AG04449 (cell line): ENCODE measurements at regions not wholly inside any gene's neighbourhood (a gene's known extent, or its start where the extent isn't known, plus 50 kb on each side); places are given as distances from the start of the nearest gene placed in this dataset.

Experiments
- CTCF ChIA-PET: fragments of 350-600 bp; formaldehyde crosslinking; extraction: SDS; loops from one replicate; lab custom pipeline; 2021; ENCODE audit warnings: antibody characterized with exemption; lab: Yijun Ruan, JAX
- POLR2A ChIA-PET: fragments of 400-600, 350-600 bp; formaldehyde crosslinking; extraction: SDS; loops from one replicate; lab custom pipeline; 2020; ENCODE audit warnings: antibody characterized with exemption, inconsistent platforms; lab: Yijun Ruan, JAX
- DNase-seq: peaks from one replicate; pipeline ENCODE4 v3.0.0-alpha.2; 2010; ENCODE audit warnings: low read depth, low spot score
- H3K4me3 ChIP-seq: 2 replicates; pipeline ENCODE4 v1.5.1; 2011; ENCODE audit warnings: low read depth, mild to moderate bottlenecking, control low read depth, low read length
- CTCF ChIP-seq: IDR thresholded peaks from one replicate; pipeline ENCODE4 v1.5.1; 2011; ENCODE audit warnings: mild to moderate bottlenecking, moderate library complexity, low read length, control low read depth, inconsistent platforms; ENCODE audit not compliant: insufficient read depth; ENCODE audit errors: missing control alignments

GRCh38 chr11:45400591-45400990, 114.5 kb upstream of the SYT13 start:
- TF ChIP-seq CTCF, result no peak
- POLR2A ChIA-PET, result interaction anchor here (1.4 kb wide), 1 partner anchor 17 kb away, joined by 5 read pairs; no protein-coding TSS in a partner anchor
- CTCF ChIA-PET, result interaction anchor here (1.4 to 2.2 kb wide), 3 partner anchors 12 to 256 kb away, joined by 3 to 9 read pairs (median 4); no protein-coding TSS in a partner anchor
- peak; percentile 36 for DNase-seq
- no peak overlapping the region for H3K4me3 ChIP-seq

GRCh38 chr11:45399166-45399565, 113.0 kb upstream of the SYT13 start:
- H3K4me3 ChIP-seq, result no peak overlapping the region
- ChIA-PET POLR2A (no interaction called here), CTCF (interaction anchor here (1.1 to 2.2 kb wide), 8 partner anchors 13 to 373 kb away, joined by 3 to 9 read pairs (median 4); no protein-coding TSS in a partner anchor)
- no peak for TF ChIP-seq CTCF
- DNase-seq, result no peak

GRCh38 chr11:45398325-45398724, 112.2 kb upstream of the SYT13 start:
- POLR2A ChIA-PET, result no interaction called here
- H3K4me3 ChIP-seq, result no peak overlapping the region
- TF ChIP-seq CTCF, result no peak
- CTCF ChIA-PET, result interaction anchor here (1.4 to 1.8 kb wide), 3 partner anchors 27 to 373 kb away, joined by 4 to 9 read pairs (median 5); no protein-coding TSS in a partner anchor
- no peak for DNase-seq

- ChIA-PET CTCF (interaction anchor here (0.7 to 1.2 kb wide), 4 partner anchors 10 to 375 kb away, joined by 3 to 4 read pairs (median 4); no protein-coding TSS in a partner anchor), POLR2A (no interaction called here)
- TF ChIP-seq CTCF, result no peak
- no peak overlapping the region for H3K4me3 ChIP-seq
- no peak for DNase-seq
Observed at GRCh38 chr11:45396394-45396793, 110.3 kb upstream of the SYT13 start.

- ChIA-PET POLR2A (no interaction called here), CTCF (interaction anchor here (0.7 to 1.2 kb wide), 4 partner anchors 11 to 376 kb away, joined by 3 to 4 read pairs (median 4); no protein-coding TSS in a partner anchor)
- no peak for DNase-seq
- TF ChIP-seq CTCF, result no peak
- no peak overlapping the region for H3K4me3 ChIP-seq
Observed at GRCh38 chr11:45395947-45396346, 109.8 kb upstream of the SYT13 start.

GRCh38 chr11:45395421-45395820, 109.3 kb upstream of the SYT13 start:
- H3K4me3 ChIP-seq, result no peak overlapping the region
- no peak for DNase-seq
- no peak for TF ChIP-seq CTCF
- CTCF ChIA-PET, result interaction anchor here (0.7 to 1.2 kb wide), 3 partner anchors 11 to 376 kb away, joined by 3 to 4 read pairs (median 4); no protein-coding TSS in a partner anchor
- POLR2A ChIA-PET, result no interaction called here
